ENCODE measurements at regions not wholly inside any gene's neighbourhood (a gene's known extent, or its start where the extent isn't known, plus 50 kb on each side); places are given as distances from the start of the nearest gene placed in this dataset.
"Not testable (repeated sequence)": the region's sequence is repeated elsewhere in the genome, so short reads cannot be mapped to it uniquely, and the experiment has no call there.

DNA sequence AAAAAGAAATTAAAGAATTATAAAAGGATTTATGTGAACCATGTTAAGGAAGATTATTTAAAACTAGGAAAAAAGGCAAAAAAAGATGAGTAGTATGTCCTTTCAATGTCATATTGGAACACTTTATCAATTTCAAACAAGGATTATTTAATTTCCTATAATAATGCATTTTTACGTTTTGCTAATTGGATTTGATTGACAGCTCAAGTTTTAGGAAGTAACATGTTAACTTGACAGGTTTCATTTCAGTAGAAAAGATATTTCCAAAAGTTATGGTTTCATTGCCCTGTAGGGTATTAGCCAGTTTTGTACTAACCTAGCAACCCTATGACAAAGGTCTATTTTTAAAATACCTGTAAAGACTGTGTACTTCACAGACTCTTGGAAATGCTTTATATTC, 379.6 kb upstream of the ZFP42 start:
- no peak for DNase-seq

DNA sequence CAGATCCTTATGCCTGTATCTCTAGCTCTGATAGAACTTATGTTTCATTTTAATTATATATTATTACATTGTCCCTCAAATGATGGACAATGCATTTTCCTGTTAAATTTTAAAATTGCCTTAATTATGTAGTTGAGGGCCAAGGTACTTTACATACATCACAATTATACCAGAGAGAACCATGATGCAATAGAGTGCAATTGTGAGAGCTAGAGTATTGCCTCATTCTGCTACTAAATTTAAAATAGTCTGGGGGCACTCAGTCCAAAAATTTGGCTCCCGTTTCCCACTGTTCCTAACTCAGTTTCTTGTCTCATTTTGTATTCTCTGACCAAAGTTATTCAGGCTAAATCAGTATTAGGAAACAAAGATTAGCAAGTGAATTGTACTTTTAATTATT, 378.5 kb upstream of the ZFP42 start:
- DNase-seq: no peak

GRCh38 chr4:187618701-187619281, 376.8 kb upstream of the ZFP42 start:
- no peak for DNase-seq

GRCh38 chr4:187619319-187619718, 376.3 kb upstream of the ZFP42 start:
- no peak for DNase-seq

GRCh38 chr4:187632260-187632995, 363.1 kb upstream of the ZFP42 start:
- DNase-seq: no peak

DNA sequence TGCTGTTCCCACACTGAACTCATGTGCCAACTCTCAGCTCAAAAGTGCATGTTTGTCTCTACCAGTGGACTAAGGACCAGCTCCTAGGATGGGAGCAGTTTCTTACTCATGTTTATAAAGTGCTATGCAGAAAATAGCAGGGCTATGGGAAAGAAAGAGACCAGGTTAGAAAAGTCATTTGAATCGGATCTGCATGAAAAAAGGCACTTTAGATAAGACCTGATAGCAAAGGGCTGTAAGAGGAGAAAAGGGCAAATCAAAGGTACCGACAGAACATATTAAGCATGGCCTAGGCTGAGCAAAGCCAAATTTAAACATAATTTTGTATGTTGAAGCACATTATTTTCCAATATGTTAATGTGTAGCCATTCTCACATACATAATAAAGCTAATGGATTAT, 362.3 kb upstream of the ZFP42 start:
- no peak for DNase-seq

- no peak for DNase-seq
These were observed 338.6 kb upstream of the ZFP42 start for GRCh38 chr4:187656959-187657358.

- DNase-seq: no peak
These were observed 332.5 kb upstream of the ZFP42 start for GRCh38 chr4:187663076-187663475.

DNA sequence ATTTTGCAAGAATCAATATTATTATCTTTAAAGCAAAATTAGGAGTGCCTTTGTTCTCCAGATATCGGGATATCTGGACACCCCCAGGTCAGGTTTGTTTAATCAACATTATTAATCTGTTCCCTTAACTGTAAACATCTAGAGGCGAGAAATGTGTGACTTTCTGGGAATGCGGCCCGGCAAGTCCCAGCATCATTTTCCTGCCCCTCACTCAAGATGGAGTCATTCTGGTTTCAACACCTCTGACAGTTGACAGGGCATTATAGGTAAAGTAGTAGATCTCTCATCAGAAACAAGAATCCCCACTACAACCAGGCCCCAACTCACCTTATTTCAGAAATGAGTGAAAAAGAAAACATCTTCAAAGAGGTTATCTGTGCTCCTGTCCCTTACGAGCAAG, 331.6 kb upstream of the ZFP42 start:
- DNase-seq: no peak

DNA sequence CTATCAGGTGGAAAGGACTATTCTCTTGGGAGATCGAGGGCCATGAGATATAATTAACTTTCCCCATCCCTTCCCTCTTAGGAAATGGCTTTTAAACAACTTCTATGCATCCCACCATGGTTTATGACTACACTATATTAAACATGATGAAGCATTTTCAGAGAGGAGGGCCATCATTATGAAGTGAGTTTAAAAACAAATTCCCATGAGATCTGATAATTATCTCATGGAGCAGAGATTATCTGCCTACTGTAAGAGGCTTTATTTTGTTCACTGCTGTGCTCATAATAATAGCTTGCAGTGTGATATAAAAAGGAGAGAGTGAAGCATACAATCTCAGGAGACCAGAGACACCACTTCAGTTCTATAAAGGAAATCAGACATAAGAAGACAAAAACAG, 330.5 kb upstream of the ZFP42 start:
- DNase-seq: no peak

DNA sequence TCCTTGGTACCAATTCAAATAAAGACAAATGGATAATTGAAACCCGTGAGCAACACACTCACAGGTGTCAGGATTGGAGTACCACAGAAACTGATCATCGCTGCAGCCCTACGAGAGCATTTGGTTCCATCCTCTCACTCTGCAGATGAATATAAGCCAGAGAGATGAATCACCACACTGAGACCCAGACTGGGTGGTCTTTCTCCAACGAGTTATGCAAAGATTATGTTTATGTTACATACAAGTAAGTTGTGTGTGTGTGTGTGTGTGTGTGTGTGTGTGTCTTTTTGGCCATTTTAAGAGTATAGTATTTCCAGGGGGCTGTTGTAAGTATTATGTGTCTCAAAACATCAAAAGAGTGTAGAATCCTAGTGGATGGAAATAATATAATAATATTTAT, 329.5 kb upstream of the ZFP42 start:
- no peak for DNase-seq

GRCh38 chr4:187666697-187667494, 328.7 kb upstream of the ZFP42 start:
- DNase-seq: no peak

- no peak for DNase-seq
These were observed 327.0 kb upstream of the ZFP42 start for GRCh38 chr4:187668526-187669082.

DNA sequence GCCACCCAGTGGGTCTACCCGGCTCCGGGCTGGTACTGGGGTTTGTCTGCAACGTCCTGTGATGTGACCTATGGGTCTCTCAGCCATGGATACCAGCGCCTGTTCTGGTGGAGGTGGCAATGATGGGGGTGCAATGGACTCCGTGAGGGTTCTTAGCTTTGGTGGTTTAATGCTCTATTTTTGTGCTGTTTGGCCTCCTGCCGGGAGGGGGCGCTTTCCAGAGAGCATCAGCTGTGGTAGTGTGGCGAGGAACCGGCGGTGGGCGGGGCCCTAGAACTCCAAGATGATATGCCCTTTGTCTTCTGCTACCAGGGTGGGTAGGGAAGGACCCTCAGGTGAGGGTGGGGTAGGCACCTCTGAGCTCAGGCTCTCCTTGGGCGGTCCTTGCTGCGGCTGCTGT, 324.1 kb upstream of the ZFP42 start:
- not testable (repeated sequence) for DNase-seq

GRCh38 chr4:187671958-187672357, 323.6 kb upstream of the ZFP42 start:
- not testable (repeated sequence) for DNase-seq

DNA sequence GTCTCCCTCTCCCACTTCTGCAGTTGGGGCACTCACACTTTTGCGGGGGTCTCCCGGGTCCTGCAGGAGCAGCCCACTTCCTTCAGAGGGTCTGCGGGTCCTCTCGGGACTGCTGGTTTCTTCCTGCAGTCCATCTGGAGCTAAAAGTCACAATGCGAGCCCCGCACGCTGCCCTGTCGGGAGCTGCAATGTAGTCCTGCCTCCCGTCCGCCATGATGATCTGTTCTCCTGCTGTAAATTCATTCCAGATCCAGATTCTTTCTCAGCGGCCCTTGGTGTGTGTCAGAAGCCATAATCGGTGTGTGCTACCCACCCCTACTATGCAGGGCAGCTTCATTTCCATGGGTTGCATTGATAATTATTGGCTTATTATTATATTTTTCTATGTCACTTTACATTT, 323.0 kb upstream of the ZFP42 start:
- not testable (repeated sequence) for DNase-seq

- DNase-seq: no peak
These were observed 316.1 kb upstream of the ZFP42 start for GRCh38 chr4:187679450-187679849.

DNA sequence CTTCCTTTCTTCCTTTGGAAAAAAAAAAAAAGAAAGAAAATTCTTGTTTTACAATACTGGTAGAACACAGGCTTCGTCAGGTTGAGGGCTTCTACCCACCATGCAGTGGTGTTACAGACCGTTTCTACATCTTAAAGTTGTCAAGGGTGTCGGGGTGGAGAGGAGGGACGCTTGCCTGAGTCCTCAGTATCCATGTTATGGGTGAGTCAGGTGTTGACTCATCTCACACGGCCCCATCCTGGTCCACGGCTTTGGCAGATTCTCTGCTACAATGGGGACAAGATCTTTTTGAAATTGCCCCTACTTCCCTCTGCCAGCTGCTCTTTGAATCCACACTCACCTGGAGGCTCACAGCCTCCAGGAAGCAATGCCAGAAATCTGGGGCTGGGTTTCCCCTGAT, 310.3 kb upstream of the ZFP42 start:
- DNase-seq: no peak

DNA sequence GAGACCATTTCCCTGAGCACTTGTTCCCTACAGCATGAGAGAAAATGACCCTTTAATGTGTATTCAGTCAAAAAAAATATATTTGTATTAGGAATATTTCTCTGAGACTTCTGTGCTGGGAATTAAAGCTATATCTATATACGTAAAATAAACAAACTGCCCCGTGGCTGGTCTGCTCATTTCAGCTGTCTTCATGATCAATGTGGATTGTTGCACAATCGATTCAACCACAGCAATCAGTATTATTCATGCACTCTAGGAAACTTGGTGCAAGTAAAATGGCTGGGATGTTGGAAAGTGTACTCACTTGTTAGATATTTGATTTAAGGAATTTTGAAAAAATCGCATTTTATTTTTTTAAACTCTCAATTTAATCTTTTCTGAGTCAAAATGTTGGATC, 307.9 kb upstream of the ZFP42 start:
- DNase-seq: no peak

DNA sequence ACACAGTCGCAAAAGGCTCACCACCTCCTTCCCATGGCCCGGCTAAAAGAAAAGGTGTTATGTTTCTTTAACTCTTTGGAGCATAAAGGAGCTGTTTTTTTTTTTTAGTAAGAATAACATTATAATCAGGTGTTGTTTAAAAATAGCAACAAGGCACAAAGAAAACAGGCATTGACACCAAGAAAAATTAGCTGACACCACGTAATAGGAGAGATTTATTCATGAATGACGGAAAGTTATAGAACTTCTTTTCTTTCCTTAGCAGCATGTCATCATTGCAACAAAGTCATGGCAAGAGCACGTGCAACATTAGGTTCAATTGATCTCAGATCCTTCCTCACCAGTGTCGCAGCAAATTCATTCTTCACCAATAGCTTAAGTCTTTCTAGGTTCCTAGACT, 302.9 kb upstream of the ZFP42 start:
- no peak for DNase-seq

DNA sequence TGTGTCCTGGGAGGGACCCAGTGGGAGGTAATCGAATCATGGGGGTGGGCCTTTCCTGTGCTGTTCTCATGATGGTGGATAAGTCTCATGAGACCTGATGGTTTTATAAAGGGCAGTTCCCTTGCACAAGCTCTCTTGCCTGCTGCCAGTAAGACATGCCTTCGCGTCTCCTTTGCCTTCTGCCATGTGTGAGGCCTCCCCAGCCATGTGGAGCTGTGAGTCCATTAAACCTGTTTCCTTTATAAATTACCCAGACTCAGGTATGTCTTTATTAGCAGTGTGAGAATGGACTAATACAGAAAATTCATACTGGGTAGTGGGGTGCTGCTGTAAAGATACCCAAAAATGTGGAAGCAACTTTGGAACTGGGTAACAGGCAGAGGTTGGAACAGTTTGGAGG, 300.0 kb upstream of the ZFP42 start:
- DNase-seq: not testable (repeated sequence)

GRCh38 chr4:187711586-187711985, 284.0 kb upstream of the ZFP42 start:
- no peak for DNase-seq

DNA sequence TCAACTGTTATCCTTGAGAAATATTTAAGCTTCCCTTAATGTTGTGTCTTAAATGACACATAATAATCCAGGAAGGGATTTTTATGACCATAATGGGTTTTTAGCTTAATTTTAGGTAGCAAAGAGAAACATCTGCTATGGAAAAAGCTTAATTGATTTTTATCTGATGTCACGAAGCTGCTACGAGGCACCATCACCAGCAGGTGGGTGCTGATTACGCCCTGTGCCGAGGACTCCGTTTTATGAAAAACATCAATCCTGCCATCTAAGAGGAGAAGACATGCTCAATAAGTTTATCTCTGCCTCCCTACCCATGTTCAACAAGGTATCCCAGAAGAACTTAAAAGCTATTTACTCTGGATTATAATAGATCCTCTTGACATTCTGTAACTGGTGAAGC, 280.6 kb upstream of the ZFP42 start:
- no peak for DNase-seq

GRCh38 chr4:187715466-187715865, 280.1 kb upstream of the ZFP42 start:
- DNase-seq: no peak

All from NCI-H748 treated with DMSO at 0.1 percent for 48 hours (cell line).